ENCODE measurements at regions not wholly inside any gene's neighbourhood (a gene's known extent, or its start where the extent isn't known, plus 50 kb on each side); places are given as distances from the start of the nearest gene placed in this dataset.
A peak's percentile ranks its signal among the peaks of the same experiment; 100 is the strongest.

GRCh38 chr20:39983655-39984054, 705.4 kb downstream of the MAFB start:
- intact Hi-C loops (cut with DNase I; ENCODE audit: low total_unique reads), result no loop called here
- Histone ChIP-seq H3K36me3 (no peaks in the 10 kb centered on the region), H3K27ac (no peak overlapping the region), H3K9me3 (no peaks in the 10 kb centered on the region), H3K27me3 (no peaks in the 10 kb centered on the region), H3K4me1 (peaks cover 0 to 36% (median 14%) of the 10 kb centered on the region in 4 donors), H3K4me3 (no peak overlapping the region)
- DNase-seq, result peak in 1 of 2 donors; percentile 10
- 35 to 68% (median 44%) methylated on average over 1 of the region's 1 CpG for WGBS, 5 donors
- TF ChIP-seq POLR2AphosphoS5 (IDR thresholded peaks at IDR 0.05) (no peak), EP300 (IDR thresholded peaks at IDR 0.05) (no peak), CTCF (IDR thresholded peaks at IDR 0.05) (no peak), POLR2A (IDR thresholded peaks at IDR 0.05) (no peak)

DNA sequence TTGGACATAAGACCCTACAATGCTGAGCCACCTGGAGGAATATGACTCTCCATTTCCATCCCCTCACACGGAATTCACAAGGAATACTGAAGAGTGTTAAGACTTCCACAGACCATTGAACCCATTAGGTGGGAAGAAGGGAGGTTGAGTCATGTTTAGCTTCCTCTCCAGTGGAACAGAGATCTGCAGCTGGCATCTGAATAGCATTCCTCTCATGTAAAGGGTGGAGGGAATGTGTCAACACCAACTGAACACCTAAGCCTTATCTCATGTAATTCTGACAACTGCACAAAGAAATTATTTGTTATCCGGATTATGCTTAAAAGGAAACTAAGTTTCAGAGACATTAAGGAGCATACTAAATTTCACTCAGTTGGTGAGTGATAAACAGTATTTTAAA, 705.9 kb downstream of the MAFB start:
- no peak overlapping the region for H3K27ac ChIP-seq
- intact Hi-C loops (cut with DNase I; ENCODE audit: low total_unique reads), result no loop called here
- TF ChIP-seq CTCF (IDR thresholded peaks at IDR 0.05), result no peak
- TF ChIP-seq EP300 (IDR thresholded peaks at IDR 0.05), result no peak
- no peak for TF ChIP-seq POLR2AphosphoS5 (IDR thresholded peaks at IDR 0.05)

DNA sequence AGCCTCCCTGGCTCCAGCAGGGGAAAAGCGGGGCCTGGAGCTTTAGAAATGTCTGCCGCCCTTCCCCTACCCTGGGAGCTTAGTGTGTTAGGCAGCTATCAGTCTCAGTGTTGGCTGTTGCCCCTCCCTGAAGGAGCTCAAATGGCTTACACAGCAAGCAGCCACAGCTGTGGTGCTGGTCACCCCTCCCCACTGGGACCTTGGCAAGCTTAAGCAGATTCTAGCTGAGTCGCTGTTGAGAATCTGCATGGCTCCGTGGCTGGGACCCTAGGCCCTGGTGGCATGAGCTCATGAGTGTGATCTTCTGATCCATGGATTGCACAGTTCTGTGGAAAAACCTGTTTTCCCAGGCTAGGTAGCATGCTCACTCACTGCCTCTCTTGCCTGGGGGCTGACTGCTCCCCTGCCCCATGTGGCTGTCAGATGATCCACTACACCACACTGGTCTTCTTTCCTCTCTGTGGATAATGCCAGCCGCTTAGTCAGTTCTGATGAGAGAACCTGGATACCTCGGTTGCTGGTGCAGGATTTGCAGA, 714.0 kb downstream of the MAFB start:
- intact Hi-C loops (cut with DNase I; ENCODE audit: low total_unique reads), result no loop called here
- no peak overlapping the region for H3K4me3 ChIP-seq

More for the DNA sequence above, 705.9 kb downstream of the MAFB start:
- Histone ChIP-seq H3K36me3 (no peaks in the 10 kb centered on the region), H3K27me3 (no peaks in the 10 kb centered on the region), H3K4me3 (no peak overlapping the region), H3K9me3 (no peaks in the 10 kb centered on the region), H3K4me1 (peaks cover 0 to 36% (median 14%) of the 10 kb centered on the region in 4 donors)
- WGBS, 5 donors, result 50 to 69% (median 63%) methylated on average over 2 of the region's 2 CpGs
- no peak for DNase-seq

DNA sequence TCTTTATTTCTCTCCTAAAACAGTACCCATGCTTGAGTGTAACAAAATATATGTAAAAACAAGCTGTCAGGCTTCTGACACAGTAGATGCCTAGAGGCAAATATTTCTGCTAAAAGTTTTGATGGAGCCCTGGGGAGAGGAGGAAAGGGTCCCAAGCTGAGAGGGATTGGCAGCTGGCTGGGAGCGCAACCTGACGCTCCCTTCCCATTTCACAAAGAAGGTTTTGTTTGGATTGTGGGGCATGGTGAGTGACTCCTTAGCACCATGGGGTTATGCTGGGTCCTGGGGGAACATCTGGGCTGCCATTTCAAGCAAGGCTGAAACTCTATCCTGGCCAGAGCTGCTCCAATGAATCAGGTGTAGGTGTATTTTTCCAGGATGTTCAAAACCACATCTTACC, 720.5 kb downstream of the MAFB start:
- Histone ChIP-seq H3K27ac (no peak overlapping the region), H3K27me3 (no peaks in the 10 kb centered on the region), H3K4me1 (no peaks in the 10 kb centered on the region), H3K36me3 (no peaks in the 10 kb centered on the region), H3K9me3 (peaks cover 0 to 5% (median 0%) of the 10 kb centered on the region in 4 donors), H3K4me3 (no peak overlapping the region)
- WGBS, 5 donors, result 75 to 94% (median 82%) methylated on average over 2 of the region's 2 CpGs
- DNase-seq, result no peak
- no peak for TF ChIP-seq CTCF (IDR thresholded peaks at IDR 0.05)
- no peak for TF ChIP-seq EP300 (IDR thresholded peaks at IDR 0.05)
- no peak for TF ChIP-seq POLR2A (IDR thresholded peaks at IDR 0.05)
- no peak for TF ChIP-seq POLR2AphosphoS5 (IDR thresholded peaks at IDR 0.05)
- intact Hi-C loops (cut with DNase I; ENCODE audit: low total_unique reads), result no loop called here

More for the DNA sequence above, 714.0 kb downstream of the MAFB start:
- Histone ChIP-seq H3K36me3 (no peaks in the 10 kb centered on the region), H3K9me3 (no peaks in the 10 kb centered on the region), H3K27me3 (no peaks in the 10 kb centered on the region), H3K4me1 (no peaks in the 10 kb centered on the region), H3K27ac (no peak overlapping the region)
- DNase-seq, result no peak
- TF ChIP-seq CTCF (IDR thresholded peaks at IDR 0.05), result no peak
- WGBS, 5 donors, result 80 to 93% (median 86%) methylated on average over 5 to 6 of the region's 6 CpGs

Data from stomach (tissue), 8 donors.